Memory B cell (primary cell): ENCODE measurements at regions not wholly inside any gene's neighbourhood (a gene's known extent, or its start where the extent isn't known, plus 50 kb on each side); places are given as distances from the start of the nearest gene placed in this dataset.
"Not testable (repeated sequence)": the region's sequence is repeated elsewhere in the genome, so short reads cannot be mapped to it uniquely, and the experiment has no call there.

ENCODE experiments used
- ATAC-seq: fragments of 150-1000 bp; cut with Tn5 transposase; 2 replicates; pipeline ENCODE4 v1.10.0; 2021; ENCODE audit warnings: low read depth, mild to moderate bottlenecking, moderate library complexity
- DNase-seq, 2 donors: peaks; one replicate each; pipeline ENCODE4 v3.0.0; 2022; ENCODE audit warnings: low spot score in 2 of 2
- H3K27ac Mint-ChIP-seq: one replicate; pipeline ENCODE4 v1.8.0; 2022; ENCODE audit warnings: mild to moderate bottlenecking, moderate library complexity, mixed read lengths
- H3K27me3 Mint-ChIP-seq: one replicate; pipeline ENCODE4 v1.8.0; 2022; ENCODE audit warnings: mixed read lengths
- H3K36me3 Mint-ChIP-seq: one replicate; pipeline ENCODE4 v1.8.0; 2022; ENCODE audit warnings: mild to moderate bottlenecking, mixed read lengths
- H3K4me1 Mint-ChIP-seq: one replicate; pipeline ENCODE4 v1.8.0; 2022; ENCODE audit warnings: mixed read lengths
- H3K4me3 Mint-ChIP-seq: one replicate; pipeline ENCODE4 v1.8.0; 2022; ENCODE audit warnings: mild to moderate bottlenecking, moderate library complexity, mixed read lengths
- H3K9me3 Mint-ChIP-seq: one replicate; pipeline ENCODE4 v1.8.0; 2022; ENCODE audit warnings: mixed read lengths

- no peak for DNase-seq
- Mint-ChIP-seq H3K27ac (no peak overlapping the region), H3K27me3 (peaks cover 3% of the 10 kb centered on the region), H3K4me3 (peak overlapping the region; percentile 83), H3K36me3 (no peaks in the 10 kb centered on the region), H3K4me1 (peaks cover 14% of the 10 kb centered on the region), H3K9me3 (peaks cover 3% of the 10 kb centered on the region)
- ATAC-seq = no peak
These were observed 50.6 kb upstream of the RNF182 start for GRCh38 chr6:13874191-13874549.

- ATAC-seq = peak; percentile 94
- no peak overlapping the region for H3K27ac Mint-ChIP-seq
These were observed 51.2 kb upstream of the RNF182 start for GRCh38 chr6:13873288-13874190.

GRCh38 chr6:13872681-13873080 is 52.1 kb upstream of the RNF182 start:
- H3K9me3 Mint-ChIP-seq = no peaks in the 10 kb centered on the region
- ATAC-seq (no peak), DNase-seq (no peak)
- H3K27ac Mint-ChIP-seq = no peak overlapping the region
- H3K36me3 Mint-ChIP-seq = no peaks in the 10 kb centered on the region
- peaks cover 2% of the 10 kb centered on the region for H3K27me3 Mint-ChIP-seq
- H3K4me1 Mint-ChIP-seq = peaks cover 14% of the 10 kb centered on the region
- H3K4me3 Mint-ChIP-seq = peak overlapping the region; percentile 83

More at GRCh38 chr6:13873288-13874190, 51.2 kb upstream of the RNF182 start:
- H3K27me3 Mint-ChIP-seq = peaks cover 2% of the 10 kb centered on the region
- H3K4me3 Mint-ChIP-seq = peak overlapping the region; percentile 83
- peaks cover 3% of the 10 kb centered on the region for H3K9me3 Mint-ChIP-seq
- peaks cover 14% of the 10 kb centered on the region for H3K4me1 Mint-ChIP-seq
- no peaks in the 10 kb centered on the region for H3K36me3 Mint-ChIP-seq
- DNase-seq = peak; percentile 71 to 78

GRCh38 chr6:13872006-13872405 is 52.7 kb upstream of the RNF182 start:
- H3K9me3 Mint-ChIP-seq, H3K27ac Mint-ChIP-seq, ATAC-seq, H3K27me3 Mint-ChIP-seq, H3K36me3 Mint-ChIP-seq, H3K4me3 Mint-ChIP-seq, DNase-seq: not testable (repeated sequence)
- H3K4me1 Mint-ChIP-seq = peaks cover 14% of the 10 kb centered on the region

- Mint-ChIP-seq H3K27ac (no peak overlapping the region), H3K4me3 (no peak overlapping the region), H3K27me3 (peaks cover 5% of the 10 kb centered on the region), H3K9me3 (no peaks in the 10 kb centered on the region), H3K36me3 (no peaks in the 10 kb centered on the region), H3K4me1 (peaks cover 14% of the 10 kb centered on the region)
- DNase-seq (no peak), ATAC-seq (no peak)
These were observed 54.4 kb upstream of the RNF182 start for GRCh38 chr6:13870214-13870830.

GRCh38 chr6:13868236-13868635 is 53.9 kb upstream of the MCUR1 start:
- DNase-seq (no peak), ATAC-seq (no peak)
- H3K27me3 Mint-ChIP-seq = peaks cover 5% of the 10 kb centered on the region
- no peaks in the 10 kb centered on the region for H3K36me3 Mint-ChIP-seq
- H3K4me1 Mint-ChIP-seq = peaks cover 9% of the 10 kb centered on the region
- no peaks in the 10 kb centered on the region for H3K9me3 Mint-ChIP-seq
- no peak overlapping the region for H3K27ac Mint-ChIP-seq
- H3K4me3 Mint-ChIP-seq = no peak overlapping the region

- peaks cover 3% of the 10 kb centered on the region for H3K4me1 Mint-ChIP-seq
- DNase-seq = no peak
- H3K36me3 Mint-ChIP-seq = no peaks in the 10 kb centered on the region
- no peak overlapping the region for H3K27ac Mint-ChIP-seq
- no peak for ATAC-seq
- no peak overlapping the region for H3K4me3 Mint-ChIP-seq
- peaks cover 8% of the 10 kb centered on the region for H3K27me3 Mint-ChIP-seq
- H3K9me3 Mint-ChIP-seq = no peaks in the 10 kb centered on the region
These were observed 51.9 kb upstream of the MCUR1 start for GRCh38 chr6:13866301-13866700.

- Mint-ChIP-seq H3K36me3 (no peaks in the 10 kb centered on the region), H3K27me3 (peaks cover 14% of the 10 kb centered on the region), H3K4me3 (no peak overlapping the region), H3K27ac (no peak overlapping the region), H3K4me1 (peaks cover 3% of the 10 kb centered on the region), H3K9me3 (peaks cover 3% of the 10 kb centered on the region)
- DNase-seq (no peak), ATAC-seq (no peak)
These were observed 50.8 kb upstream of the MCUR1 start for GRCh38 chr6:13865141-13865540.

GRCh38 chr6:13864669-13865068 is 50.3 kb upstream of the MCUR1 start:
- not testable (repeated sequence) for ATAC-seq, H3K9me3 Mint-ChIP-seq, H3K4me1 Mint-ChIP-seq, H3K27ac Mint-ChIP-seq, H3K4me3 Mint-ChIP-seq, DNase-seq, H3K36me3 Mint-ChIP-seq
- H3K27me3 Mint-ChIP-seq = peaks cover 14% of the 10 kb centered on the region
